ENCODE measurements at regions not wholly inside any gene's neighbourhood (a gene's known extent, or its start where the extent isn't known, plus 50 kb on each side); places are given as distances from the start of the nearest gene placed in this dataset.

- no peak for FAIRE-seq
- no peak for DNase-seq (ENCODE audit: low spot score in 2 of 2)
Observed at GRCh38 chr3:117565777-117566176, 856.2 kb downstream of the TUSC7 start.

- FAIRE-seq (no peak), DNase-seq (ENCODE audit: low spot score in 2 of 2) (no peak)
Observed at GRCh38 chr3:117566926-117567325, 857.3 kb downstream of the TUSC7 start.

DNA sequence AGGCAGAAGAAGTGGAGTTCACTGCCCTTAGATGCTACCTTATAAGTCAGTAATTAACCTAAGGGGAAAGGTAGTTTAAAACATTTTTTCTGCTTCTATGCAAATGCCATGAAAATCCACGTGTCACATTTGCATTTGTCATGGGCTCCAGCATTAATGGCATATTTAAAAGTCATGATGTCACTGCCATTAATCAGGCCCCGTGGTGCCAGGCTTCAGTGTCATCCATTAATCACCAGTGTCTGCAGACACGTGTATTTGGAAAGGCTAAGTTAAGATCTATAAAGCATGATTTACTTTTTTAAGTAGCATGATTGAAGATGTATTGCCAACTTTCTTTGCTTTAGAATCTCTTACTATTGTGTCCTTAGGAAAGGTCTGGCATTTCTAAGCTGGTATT lies 857.8 kb downstream of the TUSC7 start:
- FAIRE-seq (no peak), DNase-seq (ENCODE audit: low spot score in 2 of 2) (no peak)

DNA sequence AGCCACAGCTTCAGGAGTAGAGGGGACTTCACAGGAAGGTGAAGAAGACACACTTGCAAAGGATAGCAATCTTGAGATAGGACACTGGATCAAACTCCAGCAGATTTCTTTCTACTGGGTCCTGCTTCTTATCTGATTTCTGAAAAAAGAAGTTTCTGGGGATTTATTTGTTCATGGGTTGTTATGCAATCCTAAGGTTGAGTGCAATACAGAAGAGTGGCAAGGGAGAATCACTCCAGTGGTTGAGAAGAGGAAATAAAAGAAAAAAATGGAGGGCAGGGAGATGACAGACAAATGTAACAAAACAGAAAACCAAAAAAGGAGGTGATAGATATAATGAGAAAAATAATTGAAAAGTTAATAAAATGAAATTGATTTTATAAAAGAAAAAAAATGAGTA lies 858.3 kb downstream of the TUSC7 start:
- DNase-seq (ENCODE audit: low spot score in 2 of 2), result no peak
- no peak for FAIRE-seq

GRCh38 chr3:117572786-117573185 lies 863.2 kb downstream of the TUSC7 start:
- no peak for DNase-seq (ENCODE audit: low spot score in 2 of 2)
- FAIRE-seq, result no peak

GRCh38 chr3:117580806-117581205 lies 871.2 kb downstream of the TUSC7 start:
- FAIRE-seq (no peak), DNase-seq (ENCODE audit: low spot score in 2 of 2) (no peak)

- FAIRE-seq, result no peak
- no peak for DNase-seq (ENCODE audit: low spot score in 2 of 2)
Observed at GRCh38 chr3:117586161-117586560, 876.6 kb downstream of the TUSC7 start.

- FAIRE-seq (no peak), DNase-seq (ENCODE audit: low spot score in 2 of 2) (no peak)
Observed at GRCh38 chr3:117587416-117587815, 877.8 kb downstream of the TUSC7 start.

GRCh38 chr3:117589454-117589853 lies 879.9 kb downstream of the TUSC7 start:
- peak in 1 of 2 donors; percentile 6 for DNase-seq (ENCODE audit: low spot score in 2 of 2)
- FAIRE-seq, result no peak

- DNase-seq (ENCODE audit: low spot score in 2 of 2), result no peak
- FAIRE-seq, result no peak
Observed at GRCh38 chr3:117595615-117596014, 886.0 kb downstream of the TUSC7 start.

DNA sequence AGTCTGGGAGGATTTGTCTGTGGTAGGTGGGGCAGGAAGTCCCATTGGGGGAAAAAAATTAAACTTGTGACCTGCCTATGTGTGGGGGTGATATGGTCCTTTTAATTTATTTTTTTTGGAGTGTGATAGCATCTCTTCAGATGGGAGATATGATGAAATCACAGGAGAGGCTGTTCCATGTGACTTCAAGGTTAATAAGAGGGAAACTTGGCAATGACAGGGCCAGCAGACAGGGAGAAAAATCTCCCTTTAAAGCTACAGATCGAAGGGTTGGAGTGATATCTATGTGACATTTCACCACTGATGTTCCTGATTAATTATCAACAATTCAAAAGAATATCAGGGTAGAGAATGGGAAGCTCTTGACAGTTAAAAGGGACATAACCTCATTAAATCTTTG lies 886.9 kb downstream of the TUSC7 start:
- DNase-seq (ENCODE audit: low spot score in 2 of 2) (no peak), FAIRE-seq (no peak)

DNA sequence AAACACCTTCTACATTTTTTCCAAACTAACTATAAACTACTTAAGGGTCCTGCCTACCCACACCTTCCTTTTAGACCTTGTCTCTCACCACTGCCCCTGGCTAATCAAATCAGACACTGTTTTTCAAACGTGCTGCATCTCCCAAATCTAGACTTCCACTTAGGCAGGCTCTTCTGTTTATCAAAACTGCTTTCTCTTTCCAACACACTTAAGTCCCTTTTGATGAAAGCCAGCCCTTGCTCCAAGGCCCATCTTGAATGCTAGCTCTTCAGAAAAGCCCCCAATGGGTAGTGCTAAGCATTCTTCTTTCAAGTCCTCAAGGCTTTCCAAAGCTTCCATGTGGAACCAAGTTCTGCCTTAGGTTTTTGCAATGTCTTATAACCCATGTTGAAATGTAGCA lies 888.3 kb downstream of the TUSC7 start:
- no peak for FAIRE-seq

GRCh38 chr3:117600112-117600511 lies 890.5 kb downstream of the TUSC7 start:
- FAIRE-seq, result no peak

More for the DNA sequence above, 888.3 kb downstream of the TUSC7 start:
- no peak for DNase-seq (ENCODE audit: low spot score in 2 of 2)

GRCh38 chr3:117600666-117601065 lies 891.1 kb downstream of the TUSC7 start:
- no peak for FAIRE-seq

More at GRCh38 chr3:117600112-117600511, 890.5 kb downstream of the TUSC7 start:
- DNase-seq (ENCODE audit: low spot score in 2 of 2), result no peak

GRCh38 chr3:117602058-117602644 lies 892.6 kb downstream of the TUSC7 start:
- FAIRE-seq, result no peak
- DNase-seq (ENCODE audit: low spot score in 2 of 2), result no peak

More at GRCh38 chr3:117600666-117601065, 891.1 kb downstream of the TUSC7 start:
- DNase-seq (ENCODE audit: low spot score in 2 of 2), result no peak

GRCh38 chr3:117603097-117603496 lies 893.5 kb downstream of the TUSC7 start:
- FAIRE-seq, result no peak
- no peak for DNase-seq (ENCODE audit: low spot score in 2 of 2)

DNA sequence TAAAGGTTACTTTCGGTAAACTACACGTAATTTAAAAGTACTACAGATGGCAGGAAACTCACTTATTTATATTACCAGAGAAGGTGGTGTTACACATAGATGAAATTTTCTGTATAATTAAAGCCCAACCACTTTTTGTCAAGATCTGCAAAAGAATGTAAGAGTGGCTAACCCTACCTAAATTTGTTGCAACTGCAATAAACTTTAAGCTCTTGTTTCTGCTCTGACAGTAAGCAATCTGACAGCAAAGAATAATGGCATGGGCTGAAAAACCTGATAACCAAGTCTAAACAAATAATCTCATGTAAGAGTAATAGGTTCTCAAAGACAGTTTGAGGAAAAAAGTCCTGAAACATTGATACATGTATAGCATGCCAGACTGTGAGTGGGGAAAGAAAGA lies 897.3 kb downstream of the TUSC7 start:
- FAIRE-seq, result no peak
- DNase-seq (ENCODE audit: low spot score in 2 of 2), result no peak

- no peak for FAIRE-seq
Observed at GRCh38 chr3:117609330-117609729, 899.8 kb downstream of the TUSC7 start.

DNA sequence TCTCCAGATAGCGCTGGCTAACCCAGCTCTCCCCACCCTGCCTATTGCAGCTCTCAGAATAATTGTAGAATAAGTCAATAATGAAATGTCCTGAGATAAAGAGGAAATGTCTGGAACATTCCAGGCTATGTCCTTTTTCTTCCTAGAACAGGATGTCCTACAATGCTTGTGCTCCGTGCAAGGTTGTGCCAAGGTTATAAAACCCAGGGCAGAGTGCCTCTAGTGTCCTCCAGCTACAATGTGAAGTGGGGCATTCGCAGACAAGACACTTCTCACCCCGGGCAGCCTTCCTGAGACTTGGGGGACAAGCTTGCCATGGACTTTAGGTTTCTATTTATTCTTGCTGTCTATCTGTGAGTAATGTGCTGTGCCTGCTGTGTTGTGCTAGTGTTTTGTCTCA lies 900.6 kb downstream of the TUSC7 start:
- FAIRE-seq (no peak), DNase-seq (ENCODE audit: low spot score in 2 of 2) (no peak)

More at GRCh38 chr3:117609330-117609729, 899.8 kb downstream of the TUSC7 start:
- no peak for DNase-seq (ENCODE audit: low spot score in 2 of 2)

- DNase-seq (ENCODE audit: low spot score in 2 of 2) (no peak), FAIRE-seq (no peak)
Observed at GRCh38 chr3:117611211-117611610, 901.6 kb downstream of the TUSC7 start.

DNA sequence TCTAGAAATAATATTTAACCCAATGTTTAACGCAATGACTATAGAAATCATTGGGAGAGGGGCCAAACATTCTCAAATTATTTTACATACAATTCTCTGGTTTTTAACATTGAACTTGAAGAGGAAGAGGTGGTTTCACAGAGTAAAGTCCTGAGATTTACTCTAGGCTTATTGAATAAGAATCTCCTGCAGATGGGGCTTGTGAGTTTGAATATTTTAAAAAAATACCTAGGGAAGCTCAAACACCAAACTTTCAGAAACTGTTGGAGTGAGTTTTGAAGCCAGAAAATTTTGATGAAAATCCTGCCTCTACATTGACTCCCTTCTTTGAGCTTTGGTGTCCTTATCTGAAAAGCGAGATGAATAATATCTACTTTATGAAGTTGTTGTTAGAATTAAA lies 906.6 kb downstream of the TUSC7 start:
- no peak for DNase-seq (ENCODE audit: low spot score in 2 of 2)
- FAIRE-seq, result no peak

GRCh38 chr3:117617906-117618305 lies 908.3 kb downstream of the TUSC7 start:
- FAIRE-seq (no peak), DNase-seq (ENCODE audit: low spot score in 2 of 2) (no peak)

GRCh38 chr3:117618462-117618861 lies 908.9 kb downstream of the TUSC7 start:
- DNase-seq (ENCODE audit: low spot score in 2 of 2), result no peak

More at GRCh38 chr3:117618462-117618861, 908.9 kb downstream of the TUSC7 start:
- no peak for FAIRE-seq

All from frontal cortex (tissue), 3 donors.